ENCODE measurements at regions not wholly inside any gene's neighbourhood (a gene's known extent, or its start where the extent isn't known, plus 50 kb on each side); places are given as distances from the start of the nearest gene placed in this dataset.

GRCh38 chr6:164415832-164416563, 893.4 kb downstream of the C6orf118 start:
- H3K4me3 ChIP-seq: no peak overlapping the region
- ATAC-seq (no peak), DNase-seq (no peak)
- TF ChIP-seq CTCF (IDR thresholded peaks at IDR 0.05): no peak
- H3K27ac ChIP-seq: no peak overlapping the region
- no peaks in the 10 kb centered on the region for H3K9me3 ChIP-seq
- H3K36me3 ChIP-seq: no peaks in the 10 kb centered on the region
- H3K4me1 ChIP-seq: no peaks in the 10 kb centered on the region
- no peaks in the 10 kb centered on the region for H3K27me3 ChIP-seq
- intact Hi-C loops (cut with DNase I): no loop called here

GRCh38 chr6:164414695-164415094, 894.7 kb downstream of the C6orf118 start:
- Histone ChIP-seq H3K4me1 (no peaks in the 10 kb centered on the region), H3K27me3 (no peaks in the 10 kb centered on the region), H3K36me3 (no peaks in the 10 kb centered on the region), H3K9me3 (no peaks in the 10 kb centered on the region), H3K4me3 (no peak overlapping the region), H3K27ac (no peak overlapping the region)
- ATAC-seq (no peak), DNase-seq (no peak)
- TF ChIP-seq CTCF (IDR thresholded peaks at IDR 0.05): no peak
- intact Hi-C loops (cut with DNase I): no loop called here

GRCh38 chr6:164412566-164412965, 896.8 kb downstream of the C6orf118 start:
- Histone ChIP-seq H3K36me3 (no peaks in the 10 kb centered on the region), H3K27ac (no peak overlapping the region), H3K9me3 (no peaks in the 10 kb centered on the region), H3K27me3 (no peaks in the 10 kb centered on the region), H3K4me1 (no peaks in the 10 kb centered on the region), H3K4me3 (no peak overlapping the region)
- intact Hi-C loops (cut with DNase I): no loop called here
- DNase-seq (no peak), ATAC-seq (no peak)
- TF ChIP-seq CTCF (IDR thresholded peaks at IDR 0.05): no peak

- ATAC-seq (no peak), DNase-seq (no peak)
- Histone ChIP-seq H3K27ac (no peak overlapping the region), H3K4me3 (no peak overlapping the region), H3K36me3 (no peaks in the 10 kb centered on the region), H3K27me3 (no peaks in the 10 kb centered on the region), H3K9me3 (no peaks in the 10 kb centered on the region), H3K4me1 (no peaks in the 10 kb centered on the region)
- TF ChIP-seq CTCF (IDR thresholded peaks at IDR 0.05): no peak
- intact Hi-C loops (cut with DNase I): no loop called here
These were observed 899.4 kb downstream of the C6orf118 start for GRCh38 chr6:164410017-164410416.

- Histone ChIP-seq H3K4me1 (no peaks in the 10 kb centered on the region), H3K4me3 (no peak overlapping the region), H3K27ac (no peak overlapping the region), H3K9me3 (no peaks in the 10 kb centered on the region), H3K27me3 (no peaks in the 10 kb centered on the region), H3K36me3 (no peaks in the 10 kb centered on the region)
- ATAC-seq (no peak), DNase-seq (no peak)
- TF ChIP-seq CTCF (IDR thresholded peaks at IDR 0.05): no peak
- intact Hi-C loops (cut with DNase I): no loop called here
These were observed 899.9 kb downstream of the C6orf118 start for GRCh38 chr6:164409309-164410009.
